T-helper 2 cell treated with Interferon-gamma antibody and Interleukin-4, amounts not matched to agents 5 μg/mL and 100 μg/mL, for 36 hours (primary cell): ENCODE measurements at regions not wholly inside any gene's neighbourhood (a gene's known extent, or its start where the extent isn't known, plus 50 kb on each side); places are given as distances from the start of the nearest gene placed in this dataset.

Experiments used
- DNase-seq: peaks from one replicate; pipeline ENCODE4 v3.0.0; 2021; ENCODE audit warnings: low spot score
- H3K27ac Mint-ChIP-seq: one replicate; pipeline ENCODE4 v1.8.0; 2021; ENCODE audit warnings: mild to moderate bottlenecking, mixed read lengths
- H3K27me3 Mint-ChIP-seq: one replicate; pipeline ENCODE4 v1.8.0; 2021; ENCODE audit warnings: low read depth, mixed read lengths
- H3K36me3 Mint-ChIP-seq: one replicate; pipeline ENCODE4 v1.8.0; 2021; ENCODE audit warnings: low read depth, mixed read lengths
- H3K4me1 Mint-ChIP-seq: one replicate; pipeline ENCODE4 v1.8.0; 2021; ENCODE audit warnings: low read depth, mixed read lengths
- H3K4me3 Mint-ChIP-seq: one replicate; pipeline ENCODE4 v1.8.0; 2022; ENCODE audit warnings: mild to moderate bottlenecking, moderate library complexity, mixed read lengths
- H3K9me3 Mint-ChIP-seq: one replicate; pipeline ENCODE4 v1.8.0; 2021; ENCODE audit warnings: mixed read lengths

- Mint-ChIP-seq H3K4me1 (no peaks in the 10 kb centered on the region), H3K36me3 (no peaks in the 10 kb centered on the region), H3K27ac (no peak overlapping the region), H3K4me3 (no peak overlapping the region), H3K27me3 (no peaks in the 10 kb centered on the region), H3K9me3 (no peaks in the 10 kb centered on the region)
- no peak for DNase-seq
These were observed 361.2 kb downstream of the ARAP2 start for GRCh38 chr4:35883108-35883507.

- Mint-ChIP-seq H3K36me3 (no peaks in the 10 kb centered on the region), H3K4me3 (no peak overlapping the region), H3K4me1 (no peaks in the 10 kb centered on the region), H3K27ac (no peak overlapping the region), H3K27me3 (no peaks in the 10 kb centered on the region), H3K9me3 (no peaks in the 10 kb centered on the region)
- DNase-seq = no peak
These were observed 359.4 kb downstream of the ARAP2 start for GRCh38 chr4:35884714-35885480.

- H3K27ac Mint-ChIP-seq = no peak overlapping the region
- peaks cover 3% of the 10 kb centered on the region for H3K27me3 Mint-ChIP-seq
These were observed 346.5 kb downstream of the ARAP2 start for GRCh38 chr4:35897808-35898207.

GRCh38 chr4:35900286-35901243, 343.7 kb downstream of the ARAP2 start:
- Mint-ChIP-seq H3K36me3 (no peaks in the 10 kb centered on the region), H3K27ac (no peak overlapping the region), H3K4me1 (no peaks in the 10 kb centered on the region), H3K9me3 (no peaks in the 10 kb centered on the region), H3K4me3 (no peak overlapping the region), H3K27me3 (peaks cover 3% of the 10 kb centered on the region)
- DNase-seq = no peak

More at GRCh38 chr4:35897808-35898207, 346.5 kb downstream of the ARAP2 start:
- DNase-seq = no peak
- Mint-ChIP-seq H3K36me3 (no peaks in the 10 kb centered on the region), H3K9me3 (no peaks in the 10 kb centered on the region), H3K4me3 (no peak overlapping the region), H3K4me1 (no peaks in the 10 kb centered on the region)

GRCh38 chr4:35912174-35912573, 332.1 kb downstream of the ARAP2 start:
- Mint-ChIP-seq H3K27me3 (peaks cover 5% of the 10 kb centered on the region), H3K27ac (no peak overlapping the region), H3K9me3 (no peaks in the 10 kb centered on the region), H3K4me3 (no peak overlapping the region), H3K4me1 (no peaks in the 10 kb centered on the region), H3K36me3 (no peaks in the 10 kb centered on the region)
- DNase-seq = no peak

GRCh38 chr4:35918491-35918977, 325.8 kb downstream of the ARAP2 start:
- H3K4me3 Mint-ChIP-seq = no peak overlapping the region
- H3K4me1 Mint-ChIP-seq = no peaks in the 10 kb centered on the region
- no peak for DNase-seq
- no peaks in the 10 kb centered on the region for H3K9me3 Mint-ChIP-seq
- no peak overlapping the region for H3K27ac Mint-ChIP-seq
- H3K27me3 Mint-ChIP-seq = peaks cover 5% of the 10 kb centered on the region
- H3K36me3 Mint-ChIP-seq = no peaks in the 10 kb centered on the region

- H3K36me3 Mint-ChIP-seq = no peaks in the 10 kb centered on the region
- no peaks in the 10 kb centered on the region for H3K9me3 Mint-ChIP-seq
- no peak for DNase-seq
- no peak overlapping the region for H3K4me3 Mint-ChIP-seq
- H3K27ac Mint-ChIP-seq = no peak overlapping the region
- peaks cover 11% of the 10 kb centered on the region for H3K27me3 Mint-ChIP-seq
- no peaks in the 10 kb centered on the region for H3K4me1 Mint-ChIP-seq
These were observed 318.5 kb downstream of the ARAP2 start for GRCh38 chr4:35925806-35926205.

GRCh38 chr4:35926788-35927187, 317.5 kb downstream of the ARAP2 start:
- Mint-ChIP-seq H3K27me3 (peaks cover 13% of the 10 kb centered on the region), H3K27ac (no peak overlapping the region), H3K9me3 (no peaks in the 10 kb centered on the region), H3K4me1 (no peaks in the 10 kb centered on the region), H3K36me3 (no peaks in the 10 kb centered on the region), H3K4me3 (no peak overlapping the region)
- DNase-seq = no peak

GRCh38 chr4:35933901-35934300, 310.4 kb downstream of the ARAP2 start:
- DNase-seq = no peak
- H3K4me1 Mint-ChIP-seq = no peaks in the 10 kb centered on the region
- H3K36me3 Mint-ChIP-seq = no peaks in the 10 kb centered on the region
- H3K9me3 Mint-ChIP-seq = no peaks in the 10 kb centered on the region
- peaks cover 15% of the 10 kb centered on the region for H3K27me3 Mint-ChIP-seq
- no peak overlapping the region for H3K27ac Mint-ChIP-seq
- H3K4me3 Mint-ChIP-seq = no peak overlapping the region

GRCh38 chr4:35934320-35934981, 309.9 kb downstream of the ARAP2 start:
- Mint-ChIP-seq H3K9me3 (no peaks in the 10 kb centered on the region), H3K4me3 (no peak overlapping the region), H3K27ac (no peak overlapping the region), H3K4me1 (no peaks in the 10 kb centered on the region), H3K27me3 (peaks cover 15% of the 10 kb centered on the region), H3K36me3 (no peaks in the 10 kb centered on the region)
- DNase-seq = no peak

GRCh38 chr4:35938936-35939335, 305.4 kb downstream of the ARAP2 start:
- H3K9me3 Mint-ChIP-seq = no peaks in the 10 kb centered on the region
- H3K4me1 Mint-ChIP-seq = no peaks in the 10 kb centered on the region
- peaks cover 2% of the 10 kb centered on the region for H3K27me3 Mint-ChIP-seq
- no peaks in the 10 kb centered on the region for H3K36me3 Mint-ChIP-seq
- no peak overlapping the region for H3K4me3 Mint-ChIP-seq
- no peak for DNase-seq
- H3K27ac Mint-ChIP-seq = no peak overlapping the region

GRCh38 chr4:35939751-35940150, 304.6 kb downstream of the ARAP2 start:
- H3K9me3 Mint-ChIP-seq = no peaks in the 10 kb centered on the region
- H3K27ac Mint-ChIP-seq = no peak overlapping the region
- H3K4me1 Mint-ChIP-seq = no peaks in the 10 kb centered on the region
- H3K36me3 Mint-ChIP-seq = no peaks in the 10 kb centered on the region
- DNase-seq = no peak
- peaks cover 2% of the 10 kb centered on the region for H3K27me3 Mint-ChIP-seq
- H3K4me3 Mint-ChIP-seq = no peak overlapping the region

- Mint-ChIP-seq H3K36me3 (no peaks in the 10 kb centered on the region), H3K4me1 (no peaks in the 10 kb centered on the region), H3K4me3 (no peak overlapping the region), H3K27me3 (peaks cover 2% of the 10 kb centered on the region), H3K9me3 (no peaks in the 10 kb centered on the region), H3K27ac (no peak overlapping the region)
- no peak for DNase-seq
These were observed 302.2 kb downstream of the ARAP2 start for GRCh38 chr4:35942092-35942491.

GRCh38 chr4:35943606-35944005, 300.7 kb downstream of the ARAP2 start:
- Mint-ChIP-seq H3K36me3 (no peaks in the 10 kb centered on the region), H3K9me3 (no peaks in the 10 kb centered on the region), H3K4me1 (no peaks in the 10 kb centered on the region), H3K27me3 (no peaks in the 10 kb centered on the region), H3K27ac (no peak overlapping the region), H3K4me3 (no peak overlapping the region)
- no peak for DNase-seq
